ENCODE measurements at regions not wholly inside any gene's neighbourhood (a gene's known extent, or its start where the extent isn't known, plus 50 kb on each side); places are given as distances from the start of the nearest gene placed in this dataset.
"Not testable (repeated sequence)": the region's sequence is repeated elsewhere in the genome, so short reads cannot be mapped to it uniquely, and the experiment has no call there.

- no peaks in the 10 kb centered on the region for H3K27me3 ChIP-seq (ENCODE audit: insufficient read depth, low read depth, severe bottlenecking)
- no peak for TF ChIP-seq CTCF (IDR thresholded peaks at IDR 0.05; ENCODE audit: low read depth, low read length)
- H3K9me3 ChIP-seq (ENCODE audit: severe bottlenecking): no peaks in the 10 kb centered on the region
- H3K4me3 ChIP-seq (ENCODE audit: low read depth, low read length): no peak overlapping the region
- no peak overlapping the region for H3K27ac ChIP-seq
- DNase-seq: no peak
- H3K36me3 ChIP-seq: peaks cover 12% of the 10 kb centered on the region
Measured at GRCh38 chr22:42188808-42189447, 58.3 kb upstream of the CYP2D6 start.

GRCh38 chr22:42187646-42188045 lies 57.0 kb upstream of the CYP2D6 start:
- no peaks in the 10 kb centered on the region for H3K27me3 ChIP-seq (ENCODE audit: insufficient read depth, low read depth, severe bottlenecking)
- DNase-seq: no peak
- no peak overlapping the region for H3K27ac ChIP-seq
- no peak overlapping the region for H3K4me3 ChIP-seq (ENCODE audit: low read depth, low read length)
- H3K9me3 ChIP-seq (ENCODE audit: severe bottlenecking): no peaks in the 10 kb centered on the region
- no peak for TF ChIP-seq CTCF (IDR thresholded peaks at IDR 0.05; ENCODE audit: low read depth, low read length)
- H3K36me3 ChIP-seq: peaks cover 12% of the 10 kb centered on the region

GRCh38 chr22:42185915-42186439 lies 55.4 kb upstream of the CYP2D6 start:
- no peak overlapping the region for H3K4me3 ChIP-seq (ENCODE audit: low read depth, low read length)
- no peaks in the 10 kb centered on the region for H3K9me3 ChIP-seq (ENCODE audit: severe bottlenecking)

GRCh38 chr22:42184852-42185251 lies 54.2 kb upstream of the CYP2D6 start:
- TF ChIP-seq CTCF (IDR thresholded peaks at IDR 0.05; ENCODE audit: low read depth, low read length): no peak
- Histone ChIP-seq H3K4me3 (ENCODE audit: low read depth, low read length) (no peak overlapping the region), H3K27me3 (ENCODE audit: insufficient read depth, low read depth, severe bottlenecking) (no peaks in the 10 kb centered on the region), H3K9me3 (ENCODE audit: severe bottlenecking) (no peaks in the 10 kb centered on the region), H3K27ac (no peak overlapping the region), H3K36me3 (peaks cover 12% of the 10 kb centered on the region)
- no peak for DNase-seq

More at GRCh38 chr22:42185915-42186439, 55.4 kb upstream of the CYP2D6 start:
- TF ChIP-seq CTCF (IDR thresholded peaks at IDR 0.05; ENCODE audit: low read depth, low read length): no peak
- Histone ChIP-seq H3K27me3 (ENCODE audit: insufficient read depth, low read depth, severe bottlenecking) (no peaks in the 10 kb centered on the region), H3K27ac (no peak overlapping the region), H3K36me3 (peaks cover 12% of the 10 kb centered on the region)
- DNase-seq: no peak

- not testable (repeated sequence) for H3K27me3 ChIP-seq (ENCODE audit: insufficient read depth, low read depth, severe bottlenecking); H3K27ac ChIP-seq; H3K9me3 ChIP-seq (ENCODE audit: severe bottlenecking); H3K4me3 ChIP-seq (ENCODE audit: low read depth, low read length); DNase-seq
- H3K36me3 ChIP-seq: peaks cover 14% of the 10 kb centered on the region
Measured at GRCh38 chr22:42183461-42184059, 53.0 kb upstream of the CYP2D6 start.

- no peak for TF ChIP-seq CTCF (IDR thresholded peaks at IDR 0.05; ENCODE audit: low read depth, low read length)
Measured at GRCh38 chr22:42180349-42180842, 49.8 kb upstream of the CYP2D6 start.

More at GRCh38 chr22:42180349-42180842, 49.8 kb upstream of the CYP2D6 start:
- H3K9me3 ChIP-seq (ENCODE audit: severe bottlenecking): no peaks in the 10 kb centered on the region
- no peak for DNase-seq
- H3K27me3 ChIP-seq (ENCODE audit: insufficient read depth, low read depth, severe bottlenecking): no peaks in the 10 kb centered on the region
- H3K4me3 ChIP-seq (ENCODE audit: low read depth, low read length): no peak overlapping the region
- H3K36me3 ChIP-seq: peaks cover 23% of the 10 kb centered on the region
- no peak overlapping the region for H3K27ac ChIP-seq

Measured in WERI-Rb-1 (cell line).